ENCODE measurements at regions not wholly inside any gene's neighbourhood (a gene's known extent, or its start where the extent isn't known, plus 50 kb on each side); places are given as distances from the start of the nearest gene placed in this dataset.

- no peak for TF ChIP-seq CTCF (IDR thresholded peaks at IDR 0.05)
- TF ChIP-seq POLR2AphosphoS5 (IDR thresholded peaks at IDR 0.05) = no peak
- no peak for TF ChIP-seq EP300 (IDR thresholded peaks at IDR 0.05)
- no peak for TF ChIP-seq POLR2A (IDR thresholded peaks at IDR 0.05)
Observed at GRCh38 chr13:87877477-87877876, 206.3 kb downstream of the SLITRK5 start.

All from sigmoid colon (tissue), 4 donors.